ENCODE measurements at regions not wholly inside any gene's neighbourhood (a gene's known extent, or its start where the extent isn't known, plus 50 kb on each side); places are given as distances from the start of the nearest gene placed in this dataset.

GRCh38 chr2:151009437-151010175 is 252.1 kb downstream of the RBM43 start:
- ATAC-seq: no peak
- no peak for DNase-seq
- Mint-ChIP-seq H3K9me3 (no peaks in the 10 kb centered on the region), H3K36me3 (ENCODE audit: low read depth) (no peaks in the 10 kb centered on the region), H3K4me3 (no peak overlapping the region), H3K4me1 (no peaks in the 10 kb centered on the region), H3K27ac (no peak overlapping the region), H3K27me3 (no peaks in the 10 kb centered on the region)

GRCh38 chr2:151007365-151007764 is 254.3 kb downstream of the RBM43 start:
- DNase-seq (no peak), ATAC-seq (no peak)
- Mint-ChIP-seq H3K9me3 (no peaks in the 10 kb centered on the region), H3K27ac (no peak overlapping the region), H3K27me3 (no peaks in the 10 kb centered on the region), H3K4me3 (no peak overlapping the region), H3K4me1 (no peaks in the 10 kb centered on the region), H3K36me3 (ENCODE audit: low read depth) (no peaks in the 10 kb centered on the region)

GRCh38 chr2:151002959-151003600 is 258.6 kb downstream of the RBM43 start:
- Mint-ChIP-seq H3K27ac (no peak overlapping the region), H3K4me1 (no peaks in the 10 kb centered on the region), H3K27me3 (no peaks in the 10 kb centered on the region), H3K9me3 (no peaks in the 10 kb centered on the region), H3K36me3 (ENCODE audit: low read depth) (no peaks in the 10 kb centered on the region), H3K4me3 (no peak overlapping the region)
- ATAC-seq (no peak), DNase-seq (no peak)

- H3K27me3 Mint-ChIP-seq: no peaks in the 10 kb centered on the region
- DNase-seq (no peak), ATAC-seq (no peak)
- H3K4me3 Mint-ChIP-seq: no peak overlapping the region
- H3K36me3 Mint-ChIP-seq (ENCODE audit: low read depth): no peaks in the 10 kb centered on the region
- H3K4me1 Mint-ChIP-seq: no peaks in the 10 kb centered on the region
- H3K27ac Mint-ChIP-seq: no peak overlapping the region
- H3K9me3 Mint-ChIP-seq: no peaks in the 10 kb centered on the region
Observed at GRCh38 chr2:150997702-150998440, 263.8 kb downstream of the RBM43 start.

- Mint-ChIP-seq H3K27me3 (no peaks in the 10 kb centered on the region), H3K36me3 (ENCODE audit: low read depth) (no peaks in the 10 kb centered on the region)
Observed at GRCh38 chr2:150997066-150997465, 264.6 kb downstream of the RBM43 start.

GRCh38 chr2:150994076-150994475 is 267.6 kb downstream of the RBM43 start:
- H3K36me3 Mint-ChIP-seq (ENCODE audit: low read depth): no peaks in the 10 kb centered on the region
- no peaks in the 10 kb centered on the region for H3K27me3 Mint-ChIP-seq
- DNase-seq: no peak
- no peak overlapping the region for H3K27ac Mint-ChIP-seq
- ATAC-seq: no peak
- H3K4me3 Mint-ChIP-seq: no peak overlapping the region
- H3K4me1 Mint-ChIP-seq: no peaks in the 10 kb centered on the region
- H3K9me3 Mint-ChIP-seq: peaks cover 10% of the 10 kb centered on the region

More at GRCh38 chr2:150997066-150997465, 264.6 kb downstream of the RBM43 start:
- Mint-ChIP-seq H3K9me3 (no peaks in the 10 kb centered on the region), H3K4me1 (no peaks in the 10 kb centered on the region), H3K27ac (no peak overlapping the region), H3K4me3 (no peak overlapping the region)
- no peak for ATAC-seq
- DNase-seq: no peak

GRCh38 chr2:150989969-150990368 is 271.7 kb downstream of the RBM43 start:
- H3K9me3 Mint-ChIP-seq: peaks cover 16% of the 10 kb centered on the region
- no peaks in the 10 kb centered on the region for H3K4me1 Mint-ChIP-seq
- no peak for ATAC-seq
- no peak for DNase-seq
- no peak overlapping the region for H3K4me3 Mint-ChIP-seq
- no peak overlapping the region for H3K27ac Mint-ChIP-seq
- no peaks in the 10 kb centered on the region for H3K27me3 Mint-ChIP-seq
- no peaks in the 10 kb centered on the region for H3K36me3 Mint-ChIP-seq (ENCODE audit: low read depth)

GRCh38 chr2:150985741-150986140 is 275.9 kb downstream of the RBM43 start:
- Mint-ChIP-seq H3K27ac (no peak overlapping the region), H3K9me3 (peaks cover 16% of the 10 kb centered on the region), H3K27me3 (no peaks in the 10 kb centered on the region), H3K4me1 (no peaks in the 10 kb centered on the region), H3K36me3 (ENCODE audit: low read depth) (no peaks in the 10 kb centered on the region), H3K4me3 (no peak overlapping the region)
- ATAC-seq (no peak), DNase-seq (no peak)

GRCh38 chr2:150983314-150983897 is 278.3 kb downstream of the RBM43 start:
- no peaks in the 10 kb centered on the region for H3K4me1 Mint-ChIP-seq
- peaks cover 4% of the 10 kb centered on the region for H3K9me3 Mint-ChIP-seq
- no peaks in the 10 kb centered on the region for H3K36me3 Mint-ChIP-seq (ENCODE audit: low read depth)
- ATAC-seq (no peak), DNase-seq (no peak)
- no peaks in the 10 kb centered on the region for H3K27me3 Mint-ChIP-seq
- H3K4me3 Mint-ChIP-seq: no peak overlapping the region
- H3K27ac Mint-ChIP-seq: no peak overlapping the region

GRCh38 chr2:150981826-150982225 is 279.8 kb downstream of the RBM43 start:
- H3K4me3 Mint-ChIP-seq: no peak overlapping the region
- H3K27ac Mint-ChIP-seq: no peak overlapping the region
- H3K9me3 Mint-ChIP-seq: peaks cover 4% of the 10 kb centered on the region
- no peak for ATAC-seq
- H3K36me3 Mint-ChIP-seq (ENCODE audit: low read depth): no peaks in the 10 kb centered on the region
- DNase-seq: no peak
- no peaks in the 10 kb centered on the region for H3K4me1 Mint-ChIP-seq
- no peaks in the 10 kb centered on the region for H3K27me3 Mint-ChIP-seq

- Mint-ChIP-seq H3K27me3 (no peaks in the 10 kb centered on the region), H3K4me3 (no peak overlapping the region), H3K27ac (no peak overlapping the region), H3K36me3 (ENCODE audit: low read depth) (no peaks in the 10 kb centered on the region), H3K9me3 (no peaks in the 10 kb centered on the region), H3K4me1 (no peaks in the 10 kb centered on the region)
- no peak for DNase-seq
- no peak for ATAC-seq
Observed at GRCh38 chr2:150978053-150978452, 283.6 kb downstream of the RBM43 start.

GRCh38 chr2:150977296-150977695 is 284.4 kb downstream of the RBM43 start:
- Mint-ChIP-seq H3K4me3 (no peak overlapping the region), H3K9me3 (no peaks in the 10 kb centered on the region), H3K4me1 (no peaks in the 10 kb centered on the region), H3K27ac (no peak overlapping the region), H3K36me3 (ENCODE audit: low read depth) (no peaks in the 10 kb centered on the region), H3K27me3 (no peaks in the 10 kb centered on the region)
- DNase-seq (no peak), ATAC-seq (no peak)

GRCh38 chr2:150976604-150977003 is 285.1 kb downstream of the RBM43 start:
- Mint-ChIP-seq H3K4me3 (no peak overlapping the region), H3K27ac (no peak overlapping the region), H3K36me3 (ENCODE audit: low read depth) (no peaks in the 10 kb centered on the region), H3K9me3 (no peaks in the 10 kb centered on the region), H3K27me3 (no peaks in the 10 kb centered on the region), H3K4me1 (no peaks in the 10 kb centered on the region)
- ATAC-seq: no peak
- DNase-seq: no peak

- no peaks in the 10 kb centered on the region for H3K27me3 Mint-ChIP-seq
- H3K9me3 Mint-ChIP-seq: no peaks in the 10 kb centered on the region
- H3K4me1 Mint-ChIP-seq: no peaks in the 10 kb centered on the region
- H3K36me3 Mint-ChIP-seq (ENCODE audit: low read depth): no peaks in the 10 kb centered on the region
- ATAC-seq (no peak), DNase-seq (no peak)
- H3K4me3 Mint-ChIP-seq: no peak overlapping the region
- H3K27ac Mint-ChIP-seq: no peak overlapping the region
Observed at GRCh38 chr2:150974864-150975263, 286.8 kb downstream of the RBM43 start.

GRCh38 chr2:150974234-150974633 is 287.4 kb downstream of the RBM43 start:
- Mint-ChIP-seq H3K27ac (no peak overlapping the region), H3K4me3 (no peak overlapping the region), H3K36me3 (ENCODE audit: low read depth) (no peaks in the 10 kb centered on the region), H3K27me3 (no peaks in the 10 kb centered on the region), H3K9me3 (no peaks in the 10 kb centered on the region), H3K4me1 (no peaks in the 10 kb centered on the region)
- ATAC-seq: no peak
- DNase-seq: no peak

Data from activated naive CD8-positive, alpha-beta T cell treated with anti-CD3 and anti-CD28 coated beads, Interleukin-2, amount 50 U/mL, for 24 hours (primary cell).